ENCODE measurements at regions not wholly inside any gene's neighbourhood (a gene's known extent, or its start where the extent isn't known, plus 50 kb on each side); places are given as distances from the start of the nearest gene placed in this dataset.

DNA sequence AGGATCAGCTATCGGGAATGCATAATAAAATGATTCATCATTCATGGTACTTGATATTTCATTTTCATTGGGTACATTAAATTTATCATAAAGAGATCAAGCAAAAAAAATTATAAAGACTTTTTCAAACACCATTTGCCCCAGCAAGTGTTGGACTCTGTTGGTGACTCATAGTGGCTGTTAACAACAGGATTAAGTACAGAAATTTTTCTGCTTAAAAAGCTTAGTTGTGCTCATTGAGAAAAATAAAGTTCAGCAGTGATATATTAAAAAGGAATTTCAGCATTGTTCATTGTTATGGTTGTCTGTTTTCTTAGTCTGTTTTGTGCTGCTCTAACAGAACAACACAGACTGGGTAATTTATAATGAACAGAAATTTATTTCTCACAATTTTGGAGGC, 86.2 kb upstream of the PCDH10 start:
- no peak for TF ChIP-seq CTCF (IDR thresholded peaks at IDR 0.05; ENCODE audit: insufficient read depth, low read length)
- no peak for TF ChIP-seq SPI1 (IDR thresholded peaks at IDR 0.05; ENCODE audit: borderline replicate concordance, low read depth)
